ENCODE measurements at regions not wholly inside any gene's neighbourhood (a gene's known extent, or its start where the extent isn't known, plus 50 kb on each side); places are given as distances from the start of the nearest gene placed in this dataset.

DNA sequence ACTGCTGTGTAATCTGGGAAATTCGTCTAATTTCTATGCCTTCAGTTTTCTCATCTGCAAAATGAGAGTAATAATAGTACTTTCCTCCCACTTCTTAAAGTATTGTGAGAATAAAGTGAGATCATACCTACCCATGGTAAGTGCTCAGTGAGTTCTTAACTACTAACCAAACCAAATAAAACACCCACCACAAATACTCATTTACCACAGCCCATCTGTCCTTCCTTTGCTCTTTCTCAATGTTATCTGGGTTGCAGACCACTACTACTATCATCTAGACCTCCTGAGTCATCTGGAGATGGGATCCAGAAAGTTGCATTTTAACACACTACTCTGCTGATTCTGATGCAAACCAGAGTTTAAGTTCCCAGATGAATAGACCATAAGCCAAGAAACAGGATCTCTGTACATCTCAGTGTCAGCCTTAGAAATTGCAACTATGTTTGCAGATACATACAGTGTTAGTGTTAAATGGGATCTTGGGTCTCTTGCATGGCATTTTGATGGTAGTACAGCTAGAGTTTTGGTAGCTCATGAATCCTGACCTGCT lies 105.4 kb upstream of the ATP10B start:
- DNase-seq, result no peak
- H3K9me3 ChIP-seq, result no peaks in the 10 kb centered on the region
- no peak overlapping the region for H3K4me3 ChIP-seq
- H3K36me3 ChIP-seq, result no peaks in the 10 kb centered on the region
- no peak overlapping the region for H3K27ac ChIP-seq
- H3K4me1 ChIP-seq, result no peaks in the 10 kb centered on the region
- H3K27me3 ChIP-seq, result no peaks in the 10 kb centered on the region
- TF ChIP-seq, protein P1, sequence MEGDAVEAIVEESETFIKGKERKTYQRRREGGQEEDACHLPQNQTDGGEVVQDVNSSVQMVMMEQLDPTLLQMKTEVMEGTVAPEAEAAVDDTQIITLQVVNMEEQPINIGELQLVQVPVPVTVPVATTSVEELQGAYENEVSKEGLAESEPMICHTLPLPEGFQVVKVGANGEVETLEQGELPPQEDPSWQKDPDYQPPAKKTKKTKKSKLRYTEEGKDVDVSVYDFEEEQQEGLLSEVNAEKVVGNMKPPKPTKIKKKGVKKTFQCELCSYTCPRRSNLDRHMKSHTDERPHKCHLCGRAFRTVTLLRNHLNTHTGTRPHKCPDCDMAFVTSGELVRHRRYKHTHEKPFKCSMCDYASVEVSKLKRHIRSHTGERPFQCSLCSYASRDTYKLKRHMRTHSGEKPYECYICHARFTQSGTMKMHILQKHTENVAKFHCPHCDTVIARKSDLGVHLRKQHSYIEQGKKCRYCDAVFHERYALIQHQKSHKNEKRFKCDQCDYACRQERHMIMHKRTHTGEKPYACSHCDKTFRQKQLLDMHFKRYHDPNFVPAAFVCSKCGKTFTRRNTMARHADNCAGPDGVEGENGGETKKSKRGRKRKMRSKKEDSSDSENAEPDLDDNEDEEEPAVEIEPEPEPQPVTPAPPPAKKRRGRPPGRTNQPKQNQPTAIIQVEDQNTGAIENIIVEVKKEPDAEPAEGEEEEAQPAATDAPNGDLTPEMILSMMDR (IDR thresholded peaks at IDR 0.05), result no peak
- no peak for TF ChIP-seq POLR2A (IDR thresholded peaks at IDR 0.05)

DNA sequence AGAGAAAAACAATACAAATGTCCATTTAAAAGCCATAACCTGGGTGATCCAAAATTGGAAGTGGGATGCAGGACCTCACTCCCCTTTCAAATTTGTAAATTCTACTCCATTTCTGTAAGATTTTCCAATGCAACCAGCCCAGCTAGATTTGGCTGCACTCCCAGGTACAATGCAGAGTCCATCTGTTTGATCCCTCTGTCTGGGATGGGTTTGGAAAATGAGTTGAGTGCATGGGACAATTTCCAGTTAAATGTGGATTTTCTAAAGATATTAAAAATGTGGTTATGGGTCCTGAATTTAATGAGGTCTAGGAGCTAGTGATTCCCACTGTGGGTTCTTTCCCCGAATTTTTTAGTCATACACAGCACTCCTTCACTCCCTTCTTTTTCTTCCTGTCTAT lies 104.0 kb upstream of the ATP10B start:
- Histone ChIP-seq H3K4me1 (no peaks in the 10 kb centered on the region), H3K4me3 (no peak overlapping the region), H3K36me3 (no peaks in the 10 kb centered on the region), H3K9me3 (no peaks in the 10 kb centered on the region), H3K27ac (no peak overlapping the region), H3K27me3 (no peaks in the 10 kb centered on the region)
- TF ChIP-seq POLR2A (IDR thresholded peaks at IDR 0.05), result no peak
- TF ChIP-seq, protein P1 (IDR thresholded peaks at IDR 0.05), result no peak
- DNase-seq, result no peak

DNA sequence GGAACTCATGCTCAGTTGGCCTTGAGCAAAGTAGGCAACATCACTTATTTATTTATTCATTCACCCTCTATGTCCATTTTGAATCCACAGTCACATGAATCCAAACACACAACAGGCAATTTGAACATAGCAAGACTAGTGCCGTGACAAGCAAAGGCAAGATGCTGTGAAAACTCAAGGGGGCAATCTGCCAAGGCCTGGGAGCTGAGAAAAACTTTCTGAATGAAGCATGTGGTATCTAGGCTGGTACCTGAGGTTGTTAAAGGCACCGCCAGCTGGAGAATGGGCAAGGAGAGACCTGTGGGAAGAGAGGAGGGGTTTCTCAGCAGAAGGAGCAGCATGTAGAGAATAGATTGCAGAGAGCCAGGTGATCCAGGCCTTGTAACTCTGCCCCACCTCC lies 98.3 kb upstream of the ATP10B start:
- Histone ChIP-seq H3K27ac (no peak overlapping the region), H3K9me3 (no peaks in the 10 kb centered on the region), H3K36me3 (no peaks in the 10 kb centered on the region), H3K4me1 (no peaks in the 10 kb centered on the region), H3K4me3 (no peak overlapping the region), H3K27me3 (no peaks in the 10 kb centered on the region)
- no peak for TF ChIP-seq POLR2A (IDR thresholded peaks at IDR 0.05)
- TF ChIP-seq, protein P1 (IDR thresholded peaks at IDR 0.05), result no peak
- no peak for DNase-seq

DNA sequence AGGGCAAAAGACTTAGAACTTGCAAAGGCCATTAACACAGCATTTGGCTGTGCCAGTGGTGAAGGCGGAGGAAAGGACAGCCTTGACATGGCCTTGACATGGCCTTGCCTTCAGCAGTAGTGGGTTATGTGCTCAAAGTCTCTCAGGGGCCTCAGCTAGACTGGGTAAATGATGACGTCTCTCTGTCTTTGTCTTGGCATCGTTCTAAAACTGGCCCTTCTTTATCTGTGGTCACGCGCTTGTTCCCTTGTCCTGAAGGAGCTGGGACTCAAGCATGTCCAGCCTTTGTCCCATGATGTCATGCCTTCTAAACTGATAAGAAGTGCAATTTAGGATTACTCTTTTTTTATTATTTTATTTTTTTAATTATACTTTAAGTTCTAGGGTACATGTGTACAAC lies 88.7 kb upstream of the ATP10B start:
- no peak overlapping the region for H3K27ac ChIP-seq
- TF ChIP-seq, protein P1 (IDR thresholded peaks at IDR 0.05), result no peak
- no peak for TF ChIP-seq POLR2A (IDR thresholded peaks at IDR 0.05)
- no peaks in the 10 kb centered on the region for H3K27me3 ChIP-seq
- H3K9me3 ChIP-seq, result no peaks in the 10 kb centered on the region
- no peaks in the 10 kb centered on the region for H3K4me1 ChIP-seq
- H3K4me3 ChIP-seq, result no peak overlapping the region
- no peaks in the 10 kb centered on the region for H3K36me3 ChIP-seq
- DNase-seq, result peak in 1 of 3 donors; percentile 52

DNA sequence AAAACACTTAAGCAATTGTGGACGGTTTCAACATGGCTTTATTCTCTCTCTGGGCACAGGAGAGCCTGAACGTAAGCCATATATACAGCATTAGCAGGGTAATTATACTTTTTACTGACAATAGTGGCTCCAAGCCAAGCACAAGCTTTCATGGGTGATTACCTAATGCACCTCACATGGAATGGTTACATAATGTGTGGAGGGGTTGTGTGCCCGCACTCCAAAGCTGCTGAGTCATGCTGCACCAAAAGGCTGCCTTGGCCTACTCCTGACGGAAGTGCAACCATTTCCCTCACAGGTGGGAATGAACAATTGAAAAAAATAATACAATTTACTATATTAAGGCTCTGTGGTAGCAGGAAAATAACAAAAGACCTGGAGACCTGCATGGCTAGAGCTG lies 86.5 kb upstream of the ATP10B start:
- H3K4me1 ChIP-seq, result no peaks in the 10 kb centered on the region
- H3K9me3 ChIP-seq, result no peaks in the 10 kb centered on the region
- H3K27me3 ChIP-seq, result no peaks in the 10 kb centered on the region
- H3K27ac ChIP-seq, result peak overlapping the region in 1 of 4 donors; percentile 41
- no peaks in the 10 kb centered on the region for H3K36me3 ChIP-seq
- H3K4me3 ChIP-seq, result no peak overlapping the region
- TF ChIP-seq, protein P1 (IDR thresholded peaks at IDR 0.05), result no peak
- no peak for TF ChIP-seq POLR2A (IDR thresholded peaks at IDR 0.05)
- peak in 1 of 3 donors; percentile 75 for DNase-seq

DNA sequence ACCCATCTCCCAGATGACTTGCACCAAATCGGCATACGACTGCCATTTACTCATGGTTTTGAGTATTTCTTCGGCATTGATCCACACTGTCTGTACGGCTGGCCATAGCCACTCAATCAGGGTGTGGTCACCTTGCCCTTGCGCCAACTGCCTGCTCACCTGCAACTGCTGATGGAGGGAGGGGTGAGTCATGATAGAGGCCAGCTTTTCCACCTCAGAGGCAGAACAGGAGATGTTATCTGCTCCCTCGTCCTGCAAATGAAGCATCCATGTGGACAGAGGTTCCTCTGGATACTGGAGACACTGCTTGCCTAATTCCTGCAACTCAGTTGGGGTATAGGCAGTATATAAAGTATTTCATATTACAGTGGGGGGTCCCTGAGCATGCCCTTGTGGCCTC lies 85.6 kb upstream of the ATP10B start:
- H3K36me3 ChIP-seq, result no peaks in the 10 kb centered on the region
- H3K4me3 ChIP-seq, result no peak overlapping the region
- TF ChIP-seq, protein P1 (IDR thresholded peaks at IDR 0.05), result no peak
- no peak for TF ChIP-seq POLR2A (IDR thresholded peaks at IDR 0.05)
- H3K27ac ChIP-seq, result no peak overlapping the region
- H3K4me1 ChIP-seq, result no peaks in the 10 kb centered on the region
- no peak for DNase-seq
- H3K27me3 ChIP-seq, result no peaks in the 10 kb centered on the region
- H3K9me3 ChIP-seq, result no peaks in the 10 kb centered on the region
